ENCODE measurements at regions not wholly inside any gene's neighbourhood (a gene's known extent, or its start where the extent isn't known, plus 50 kb on each side); places are given as distances from the start of the nearest gene placed in this dataset.
A peak's percentile ranks its signal among the peaks of the same experiment; 100 is the strongest.

- TF ChIP-seq ZNF407 (IDR thresholded peaks at IDR 0.05; ENCODE audit: low read depth) = no peak
- peak; percentile 65; the same call in 1 of the 2 replicates for TF ChIP-seq ESRRA (IDR thresholded peaks at IDR 0.05; ENCODE audit: borderline replicate concordance, low read depth)
- TF ChIP-seq SP2 (IDR thresholded peaks at IDR 0.05; ENCODE audit: extremely low read depth, low read depth, low read length, poor library complexity, severe bottlenecking) = no peak
- no peak for TF ChIP-seq XRCC5 (IDR thresholded peaks at IDR 0.05; ENCODE audit: low read depth, low read length)
- no peak for TF ChIP-seq ZBTB9 (CRISPR knock-in tag; IDR thresholded peaks at IDR 0.05)
- no peak for TF ChIP-seq ZFP30 (CRISPR knock-in tag; IDR thresholded peaks at IDR 0.05; ENCODE audit: borderline replicate concordance)
- no peak for TF ChIP-seq MXD1 (CRISPR knock-in tag; IDR thresholded peaks at IDR 0.05; ENCODE audit: borderline replicate concordance, poor library complexity, severe bottlenecking)
- peak; percentile 40; the same call in 1 of the 2 replicates for TF ChIP-seq LEF1 (IDR thresholded peaks at IDR 0.05)
- no peak for TF ChIP-seq ZNF445 (CRISPR knock-in tag; IDR thresholded peaks at IDR 0.05; ENCODE audit: low read depth)
- no peak for TF ChIP-seq TCF7L2 (IDR thresholded peaks at IDR 0.05; ENCODE audit: low read depth, low read length)
- no peak for TF ChIP-seq SIX5 (IDR thresholded peaks at IDR 0.05; ENCODE audit: borderline replicate concordance in 1 of 2, insufficient read depth in 1 of 2, low read depth in 1 of 2, low read length in 2 of 2)
- no peak for TF ChIP-seq NFE2L1 (tag; IDR thresholded peaks at IDR 0.05; ENCODE audit: borderline replicate concordance, low read depth)
- TF ChIP-seq MYNN (IDR thresholded peaks at IDR 0.05) = peak; percentile 55; the same call in 1 of the 2 replicates
- no peak for TF ChIP-seq MYNN (CRISPR knock-in tag; IDR thresholded peaks at IDR 0.05)
- TF ChIP-seq EP300 (IDR thresholded peaks at IDR 0.05; ENCODE audit: low read length) = 0 out of 2 replicates have a peak, but pooled peaks have one; percentile 50
- TF ChIP-seq TCF7 (IDR thresholded peaks at IDR 0.05; ENCODE audit: borderline replicate concordance) = no peak
Measured at GRCh38 chr1:235011599-235012435, 116.8 kb downstream of the TOMM20 start (continued).

Data from K562 (cell line).